OCI-LY1 (cell line): ENCODE measurements at regions not wholly inside any gene's neighbourhood (a gene's known extent, or its start where the extent isn't known, plus 50 kb on each side); places are given as distances from the start of the nearest gene placed in this dataset.

Experiments
- CTCF ChIP-seq: fragments of 200-600 bp; sonication (generic), shearing (Covaris generic); IDR thresholded peaks from 2 replicates; pipeline ENCODE4 v1.5.1; 2017; ENCODE audit warnings: mild to moderate bottlenecking, antibody characterized with exemption, low read length, moderate library complexity, mixed read lengths
- EZH2 ChIP-seq: fragments of 200-600 bp; sonication (generic), shearing (Covaris generic); IDR thresholded peaks from 2 replicates; pipeline ENCODE4 v1.8.0; 2017; ENCODE audit warnings: borderline replicate concordance, mixed run types, mild to moderate bottlenecking, antibody characterized with exemption, low read length, moderate library complexity, mixed read lengths

GRCh38 chr6:98358173-98358572 is 476.2 kb upstream of the POU3F2 start:
- no peak for TF ChIP-seq CTCF
- TF ChIP-seq EZH2 = no peak
